GM12878 (cell line): ENCODE measurements at regions not wholly inside any gene's neighbourhood (a gene's known extent, or its start where the extent isn't known, plus 50 kb on each side); places are given as distances from the start of the nearest gene placed in this dataset.

Source experiments
- ATAC-seq: fragments of 200-7000 bp; cut with Tn5 transposase; 3 replicates; pipeline ENCODE4 v1.9.1; 2020; ENCODE audit warnings: mild to moderate bottlenecking, moderate library complexity
- BruUV-seq: library from RNA; stranded (reverse); fragments of 400-500 nt; replicated peaks from 2 replicates; lab custom pipeline; 2021; lab: Mats Ljungman, UMichigan
- CTCF ChIA-PET: fragments of 300-600 bp; sonication (Branson Sonifier 250); formaldehyde crosslinking; extraction: SDS; loops from one replicate; lab custom pipeline; 2021; ENCODE audit warnings: inconsistent platforms; lab: Yijun Ruan, JAX
- POLR2A ChIA-PET: fragments of 350-600 bp; formaldehyde crosslinking; extraction: SDS; loops from one replicate; lab custom pipeline; 2021; ENCODE audit warnings: inconsistent platforms; lab: Charles Lee
- RAD21 ChIA-PET: fragments of 300-600 bp; sonication (Branson Sonifier 250); formaldehyde crosslinking; loops from one replicate; lab custom pipeline; 2023; ENCODE audit warnings: antibody characterized with exemption; ENCODE audit not compliant: unreplicated experiment; lab: Charles Lee
- SMC1A ChIA-PET: fragments of 300-600 bp; sonication (Branson Sonifier 250); formaldehyde crosslinking; loops from one replicate; lab custom pipeline; 2023; ENCODE audit not compliant: unreplicated experiment, uncharacterized antibody; lab: Charles Lee
- DNase-seq: peaks from one replicate; pipeline ENCODE4 v3.0.0-alpha.2; 2011; ENCODE audit warnings: low read depth, low spot score
- FAIRE-seq: peaks from 3 replicates; lab custom pipeline; 2011; peaks lifted over from hg19 to GRCh38; lab: Jason Lieb, UNC
- H2AFZ ChIP-seq: 2 replicates; pipeline ENCODE4 v1.6.0; 2011; ENCODE audit warnings: low read depth, low read length, control low read depth; ENCODE audit not compliant: control insufficient read depth
- H3K27ac ChIP-seq: 2 replicates; pipeline ENCODE4 v1.5.1; 2011; ENCODE audit warnings: control low read depth; ENCODE audit not compliant: control insufficient read depth, insufficient read depth
- H3K27me3 ChIP-seq, 2 experiments: replicated peaks in 1 of 2; 2 replicates each; pipeline versions ENCODE4 v1.6.0 to v1.6.1; 2011; ENCODE audit warnings: low read length in 1 of 2; ENCODE audit not compliant: control insufficient read depth in 2 of 2, insufficient read depth in 2 of 2
- H3K36me3 ChIP-seq, 2 experiments: 2 replicates each; pipeline ENCODE4 v1.5.1; 2011; ENCODE audit warnings: low read length in 1 of 2; ENCODE audit not compliant: control insufficient read depth in 2 of 2, insufficient read depth in 2 of 2
- H3K4me1 ChIP-seq: 2 replicates; pipeline ENCODE4 v1.6.1; 2011; ENCODE audit warnings: mild to moderate bottlenecking, low read length, moderate library complexity, mixed read lengths; ENCODE audit not compliant: control insufficient read depth, insufficient read depth
- H3K4me2 ChIP-seq: 2 replicates; pipeline ENCODE4 v1.6.0; 2011; ENCODE audit warnings: control low read depth; ENCODE audit not compliant: control insufficient read depth, insufficient read depth
- H3K4me3 ChIP-seq: fragments of 200-600 bp; sonication (generic); 2 replicates; pipeline ENCODE4 v1.5.1; 2016
- H3K79me2 ChIP-seq: 2 replicates; pipeline ENCODE4 v1.6.0; 2011; ENCODE audit warnings: low read length; ENCODE audit not compliant: control insufficient read depth, insufficient read depth
- H3K9ac ChIP-seq: 2 replicates; pipeline ENCODE4 v1.8.0; 2011; ENCODE audit warnings: low read length, control low read depth, mixed read lengths; ENCODE audit not compliant: control insufficient read depth, insufficient read depth
- H3K9me3 ChIP-seq: replicated peaks from 3 replicates; pipeline ENCODE4 v1.5.1; 2011; ENCODE audit warnings: mild to moderate bottlenecking, low read length; ENCODE audit not compliant: control insufficient read depth, insufficient read depth
- H4K20me1 ChIP-seq: 2 replicates; pipeline ENCODE4 v1.6.0; 2011; ENCODE audit not compliant: control insufficient read depth, insufficient read depth
- ATF2 ChIP-seq: IDR thresholded peaks from 2 replicates; pipeline ENCODE4 v1.6.1; 2012; ENCODE audit warnings: low read length, inconsistent platforms
- BCL3 ChIP-seq: IDR thresholded peaks from 2 replicates; pipeline ENCODE4 v1.6.1; 2011; ENCODE audit warnings: borderline replicate concordance, low read depth, mild to moderate bottlenecking, moderate library complexity, low read length; ENCODE audit not compliant: insufficient read depth, poor library complexity, severe bottlenecking
- CREB1 ChIP-seq: IDR thresholded peaks from 2 replicates; pipeline ENCODE4 v1.6.1; 2012; ENCODE audit warnings: low read depth, mild to moderate bottlenecking, inconsistent platforms
- EGR1 ChIP-seq, 2 experiments: IDR thresholded peaks; 1 replicate in 1 of 2; 2 replicates in 1 of 2; pipeline ENCODE4 v1.6.1; 2011 to 2012; ENCODE audit warnings: low read depth in 2 of 2, low read length in 2 of 2, borderline replicate concordance in 1 of 2, mild to moderate bottlenecking in 1 of 2, moderate library complexity in 1 of 2
- IRF3 ChIP-seq: fragments of 450-650 bp; IDR thresholded peaks from 2 replicates; pipeline ENCODE4 v1.6.1; 2014; ENCODE audit warnings: mild to moderate bottlenecking
- KLF5 ChIP-seq: fragments of 450-650 bp; IDR thresholded peaks from 2 replicates; pipeline ENCODE4 v1.6.1; 2014; ENCODE audit warnings: mild to moderate bottlenecking; ENCODE audit not compliant: partially characterized antibody
- MYC ChIP-seq: IDR thresholded peaks from 2 replicates; pipeline ENCODE4 v1.6.1; 2011; ENCODE audit warnings: mild to moderate bottlenecking, low read length, moderate library complexity, inconsistent platforms; ENCODE audit not compliant: insufficient read depth, insufficient replicate concordance, insufficient read length, severe bottlenecking
- NFYA ChIP-seq: IDR thresholded peaks from 2 replicates; pipeline ENCODE4 v1.6.1; 2011; ENCODE audit warnings: low read depth, mild to moderate bottlenecking, low read length, improper control_type of control experiment, borderline replicate concordance
- PAX8 ChIP-seq: fragments of 450-650 bp; IDR thresholded peaks from 2 replicates; pipeline ENCODE4 v1.6.1; 2017; ENCODE audit warnings: mild to moderate bottlenecking, moderate library complexity
- PML ChIP-seq: IDR thresholded peaks from 2 replicates; pipeline ENCODE4 v1.6.1; 2012; ENCODE audit warnings: low read length, inconsistent platforms
- PRDM15 ChIP-seq: fragments of 450-650 bp; formaldehyde crosslinking; IDR thresholded peaks from 2 replicates; pipeline ENCODE4 v1.4.0; 2020; ENCODE audit warnings: mild to moderate bottlenecking, moderate library complexity
- RBBP5 ChIP-seq: fragments of 200-600 bp; sonication (generic); conservative IDR thresholded peaks from 2 replicates; pipeline ENCODE4 v1.6.1; 2016
- TCF3 ChIP-seq: IDR thresholded peaks from 2 replicates; pipeline ENCODE4 v1.6.1; 2012; ENCODE audit warnings: low read depth, mild to moderate bottlenecking, low read length, borderline replicate concordance; ENCODE audit not compliant: insufficient read depth
- TCF7 ChIP-seq: IDR thresholded peaks from 2 replicates; pipeline ENCODE4 v1.6.1; 2014; ENCODE audit warnings: antibody characterized with exemption, borderline replicate concordance
- YBX1 ChIP-seq: fragments of 450-650 bp; IDR thresholded peaks from 2 replicates; pipeline ENCODE4 v1.6.1; 2016; ENCODE audit warnings: antibody characterized with exemption
- WGBS: methylation state at CpG from one replicate; pipeline ENCODE4 v1.1.6; 2016; ENCODE audit warnings: low lambda C conversion rate; ENCODE audit not compliant: insufficient replicate concordance, insufficient coverage; ENCODE audit errors: missing lambda C conversion rate; 5-methylcytosine and 5-hydroxymethylcytosine counted together
- in situ Hi-C: fragments of 300-500 bp; cut with MboI; formaldehyde crosslinking; loops from 9 replicates; pipeline ENCODE4 v1.14.3; 2018; ENCODE audit warnings: mixed read lengths
- intact Hi-C: fragments of 100-400 bp; cut with micrococcal nuclease; formaldehyde crosslinking; loops from one replicate; pipeline ENCODE4 v1.14.2; 2022; ENCODE audit not compliant: unreplicated experiment

- Histone ChIP-seq H3K79me2 (no peaks in the 10 kb centered on the region), H3K4me2 (no peak overlapping the region)
- FAIRE-seq = no peak
- TF ChIP-seq BCL3 (no peak), TCF7 (no peak), PAX8 (no peak), PML (no peak), CREB1 (no peak), YBX1 (no peak), EGR1 (IDR thresholded peaks at IDR 0.05; ENCODE audit: borderline replicate concordance in 1 of 2, low read depth in 2 of 2, low read length in 2 of 2) (no peak), ATF2 (no peak), TCF3 (no peak), NFYA (no peak), KLF5 (no peak), PRDM15 (CRISPR knock-in tag) (no peak), IRF3 (no peak), MYC (no peak), RBBP5 (no peak)
- TF ChIP-seq, all 136 proteins: peak for 0
- Histone ChIP-seq H3K9ac (no peak overlapping the region), H3K27ac (no peak overlapping the region), H3K36me3 (no peaks in the 10 kb centered on the region), H4K20me1 (no peaks in the 10 kb centered on the region), H3K4me3 (no peak overlapping the region), H3K9me3 (no peaks in the 10 kb centered on the region), H3K27me3 (no peaks in the 10 kb centered on the region), H3K4me1 (no peaks in the 10 kb centered on the region), H2AFZ (no peak overlapping the region)
- 83% methylated on average over 3 of the region's 3 CpGs for WGBS
- RAD21 ChIA-PET = no interaction called here
- no peak for DNase-seq
- SMC1A ChIA-PET = no interaction called here
- ATAC-seq = no peak
- CTCF ChIA-PET = no interaction called here
- in situ Hi-C loops (no loop called here), intact Hi-C loops (no loop called here)
- POLR2A ChIA-PET = interaction anchor here (0.5 kb wide), 1 partner anchor 9 kb away, joined by 4 read pairs; no protein-coding TSS in a partner anchor
- BruUV-seq = no TSS peak
These were observed 81.6 kb upstream of the PPP2R5A start for GRCh38 chr1:212203630-212204029.
